ENCODE measurements at regions not wholly inside any gene's neighbourhood (a gene's known extent, or its start where the extent isn't known, plus 50 kb on each side); places are given as distances from the start of the nearest gene placed in this dataset.

DNA sequence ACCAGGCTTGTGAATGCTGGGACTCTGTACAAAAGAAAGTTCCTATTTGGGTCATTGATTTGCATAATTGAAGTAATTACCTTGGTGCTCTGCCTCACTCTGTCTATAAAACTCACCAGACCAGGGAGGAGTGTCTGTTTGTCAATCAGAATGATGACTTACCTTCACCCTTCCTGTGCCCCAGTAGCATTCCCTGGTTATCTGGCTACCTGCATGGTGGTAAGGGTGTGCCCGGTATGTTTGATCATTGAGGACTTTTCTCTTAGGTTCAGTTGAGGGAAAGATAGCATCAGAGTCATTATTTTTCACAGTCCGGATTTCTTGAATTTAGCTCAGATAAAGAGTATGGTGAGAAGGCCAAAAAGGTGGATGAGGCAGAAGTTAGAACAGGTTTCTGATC is 190.0 kb downstream of the BRINP2 start:
- in situ Hi-C loops (cut with HindIII; ENCODE audit: low sequenced_read_pairs), result no loop called here

DNA sequence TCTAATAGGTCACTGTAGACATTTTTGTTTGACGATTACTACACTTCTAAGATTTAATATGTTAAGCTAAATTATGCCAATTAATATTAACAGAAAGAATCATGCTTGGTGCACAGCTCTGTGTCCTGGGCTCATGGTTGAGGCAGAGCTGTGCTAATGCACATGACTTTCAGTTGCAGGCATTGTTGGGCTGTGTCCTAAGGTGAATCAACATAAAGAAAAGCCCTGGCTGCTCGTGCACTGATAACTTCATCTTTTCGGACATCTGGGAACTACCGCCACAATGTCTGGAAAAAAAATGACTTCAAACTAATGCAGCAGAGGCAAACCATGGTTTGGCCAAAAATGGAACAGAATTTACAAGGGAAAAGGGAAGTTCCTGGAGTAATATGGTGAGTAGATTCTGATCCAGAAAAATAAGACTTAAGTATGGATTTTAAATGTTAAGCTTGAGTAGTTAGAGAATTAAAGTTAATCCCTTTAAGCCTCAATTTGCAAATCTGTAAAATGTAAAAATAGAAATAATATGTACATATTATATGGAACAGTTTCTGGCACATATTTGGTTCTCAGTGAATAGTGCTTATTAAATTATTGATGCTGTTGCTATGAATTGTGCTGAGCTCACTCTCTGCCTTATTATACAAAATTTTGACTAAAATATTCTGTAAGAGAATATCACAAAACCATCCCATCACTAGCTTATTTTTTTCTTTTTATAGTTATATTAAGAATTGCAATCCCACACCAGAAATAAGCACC is 186.1 kb downstream of the BRINP2 start:
- in situ Hi-C loops (cut with HindIII; ENCODE audit: low sequenced_read_pairs), result no loop called here

DNA sequence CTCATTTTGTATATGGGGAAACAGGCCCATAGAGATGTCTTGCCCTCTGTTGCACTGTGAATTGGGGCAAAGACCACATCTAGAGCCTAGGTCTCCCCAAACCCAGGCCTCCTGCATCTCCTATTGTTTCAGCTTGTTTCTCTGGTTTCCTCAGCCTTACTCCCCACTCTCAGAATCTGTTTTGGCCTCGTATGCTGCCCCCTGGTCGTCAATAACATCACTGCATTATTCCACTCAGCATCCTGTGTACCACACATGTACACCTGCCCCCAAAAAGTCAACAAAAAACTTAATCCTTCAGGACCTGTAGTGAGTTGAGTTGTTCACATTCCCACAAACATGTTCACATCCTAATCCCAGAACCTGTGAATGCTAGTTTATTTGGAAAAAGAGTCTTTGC is 184.8 kb downstream of the BRINP2 start:
- in situ Hi-C loops (cut with HindIII; ENCODE audit: low sequenced_read_pairs), result no loop called here

DNA sequence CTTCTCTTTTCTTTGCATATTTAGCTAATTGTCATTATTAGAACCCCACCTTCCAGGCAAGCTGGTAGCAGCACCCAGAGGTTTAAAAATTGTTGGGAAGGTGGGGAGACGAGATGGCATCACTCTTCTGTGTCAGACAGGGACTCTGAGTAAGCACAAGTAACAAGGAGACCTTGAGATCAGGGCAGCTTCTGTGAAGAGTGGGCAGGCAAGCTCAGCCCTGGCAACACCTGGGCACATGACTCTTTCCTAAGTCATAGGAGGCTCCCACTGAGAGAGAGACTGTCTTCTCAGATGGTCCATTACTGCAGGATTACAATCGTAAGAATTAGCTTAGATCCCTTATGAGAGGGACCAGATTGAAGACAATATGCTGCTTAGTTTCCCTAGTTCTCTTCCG is 183.5 kb downstream of the BRINP2 start:
- in situ Hi-C loops (cut with HindIII; ENCODE audit: low sequenced_read_pairs), result no loop called here

DNA sequence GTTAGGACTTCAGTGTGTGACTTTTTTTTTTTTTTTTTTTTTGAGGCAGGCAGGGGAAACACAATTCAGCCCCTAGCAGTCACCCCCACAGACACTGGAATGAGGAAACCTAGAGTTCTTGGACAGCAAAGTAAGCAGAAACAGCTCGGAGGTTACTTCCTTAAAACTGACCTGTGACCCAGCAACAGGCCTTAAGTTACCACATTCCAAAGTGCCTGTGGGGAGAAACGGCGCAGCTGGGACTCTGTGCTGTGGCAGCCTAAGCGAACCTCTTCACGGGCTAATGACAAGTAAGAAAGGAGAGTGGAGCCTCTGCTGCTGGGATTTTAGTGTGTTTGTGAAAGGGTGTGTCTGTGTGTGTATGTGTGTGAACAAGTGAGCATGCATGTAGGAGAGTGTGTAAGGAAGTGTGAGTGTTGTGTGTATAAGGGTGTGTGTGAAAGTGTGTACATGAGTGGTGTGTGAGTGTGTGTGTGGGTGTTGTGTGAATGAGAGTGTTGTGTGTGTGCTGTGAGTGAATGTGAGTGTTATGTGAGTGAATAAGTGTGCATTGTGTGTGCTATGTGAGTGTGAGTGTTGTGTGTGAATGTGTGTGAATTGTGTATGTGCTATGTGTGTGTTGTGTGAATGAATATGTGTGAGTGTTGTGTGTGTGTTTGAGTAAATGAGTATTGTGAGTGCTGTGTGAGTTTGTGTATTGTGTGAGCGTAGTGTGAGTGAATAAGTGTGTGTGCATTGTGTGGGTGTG is 180.8 kb downstream of the BRINP2 start:
- in situ Hi-C loops (cut with HindIII; ENCODE audit: low sequenced_read_pairs), result no loop called here

DNA sequence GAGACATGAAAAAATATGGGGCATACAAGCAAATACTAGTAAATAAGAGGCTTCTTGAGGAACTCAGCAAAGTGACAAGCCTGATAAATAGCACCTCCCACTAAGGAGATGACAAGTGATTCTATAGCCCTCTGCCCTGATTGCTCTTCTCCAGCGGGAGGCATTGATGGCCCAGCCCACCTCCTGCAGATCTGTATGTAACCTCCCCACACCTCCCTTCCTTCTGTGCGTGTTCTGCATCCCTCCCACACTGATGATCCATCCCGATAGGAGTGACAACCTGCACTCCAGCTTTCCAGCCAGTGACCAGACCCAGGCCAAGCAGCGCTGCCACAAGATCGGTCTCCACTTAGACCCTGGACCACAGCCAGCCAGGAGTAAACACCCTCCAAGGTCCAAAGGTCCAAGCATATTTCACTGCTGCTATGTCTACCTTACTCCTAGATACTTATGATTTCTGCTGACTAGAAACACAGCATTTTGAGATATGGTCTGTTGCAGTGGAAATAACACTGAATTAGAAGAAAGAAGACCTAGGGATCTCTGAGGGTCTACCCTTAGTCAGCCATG is 176.1 kb downstream of the BRINP2 start:
- in situ Hi-C loops (cut with HindIII; ENCODE audit: low sequenced_read_pairs), result no loop called here

DNA sequence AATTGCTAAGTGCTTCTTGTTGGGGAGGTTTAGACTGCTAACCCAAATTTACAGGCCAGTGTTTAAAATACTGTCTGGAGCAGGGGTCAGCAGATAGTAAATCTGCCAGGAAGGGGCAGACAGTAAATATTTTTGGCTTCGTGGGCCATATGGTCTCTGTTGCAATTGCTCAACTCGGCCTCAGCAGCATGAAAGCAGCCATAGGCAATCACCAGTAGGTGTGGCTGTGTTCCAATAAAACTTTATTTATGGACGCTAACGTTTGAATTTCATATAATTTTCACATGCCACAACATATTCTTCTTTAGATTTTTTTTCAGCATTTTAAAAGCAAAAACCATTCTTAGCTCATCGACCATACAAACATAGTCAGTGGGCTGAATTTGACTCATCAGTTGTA is 172.7 kb downstream of the BRINP2 start:
- in situ Hi-C loops (cut with HindIII; ENCODE audit: low sequenced_read_pairs), result no loop called here

DNA sequence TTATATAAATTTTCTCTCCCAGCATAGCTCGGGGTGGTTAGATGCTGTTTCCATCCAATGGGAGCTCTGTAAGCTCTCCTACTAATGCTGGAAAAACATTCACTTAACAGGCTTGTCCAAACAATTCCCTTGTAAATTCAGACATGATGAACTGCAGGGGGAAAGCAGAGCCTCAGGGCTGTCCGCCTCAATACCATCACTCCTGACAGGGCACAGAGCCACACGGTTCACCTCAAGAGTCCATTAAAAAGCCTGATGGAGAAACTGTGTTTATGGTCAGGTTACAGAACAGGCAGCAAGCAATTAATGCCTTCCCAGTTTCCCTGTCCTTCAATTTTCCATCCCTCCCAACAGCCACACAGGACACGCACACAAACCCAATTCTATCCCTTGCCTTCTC is 171.0 kb downstream of the BRINP2 start:
- in situ Hi-C loops (cut with HindIII; ENCODE audit: low sequenced_read_pairs), result no loop called here

DNA sequence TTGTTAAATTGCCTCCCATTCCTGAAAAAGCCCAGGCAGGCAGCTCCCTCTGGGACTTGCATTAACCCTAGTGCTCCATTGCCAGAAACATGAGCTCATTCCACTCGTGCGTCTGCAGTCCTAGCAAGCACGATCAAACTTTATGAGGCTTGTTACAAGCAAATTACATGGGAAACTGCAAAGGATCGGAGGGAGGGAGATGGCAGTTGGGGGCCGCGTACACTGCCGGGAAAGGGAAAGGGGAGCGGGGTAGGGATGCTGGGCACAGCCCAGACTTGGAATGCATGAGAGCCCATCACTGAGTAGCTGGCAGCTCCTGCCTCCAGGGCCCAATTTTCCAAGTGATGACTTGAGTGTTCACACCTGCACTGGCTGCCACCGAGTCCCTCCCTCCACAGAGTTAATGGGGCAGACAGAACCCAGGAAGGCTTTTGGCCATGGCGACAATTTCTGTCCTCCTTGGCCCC is 169.9 kb downstream of the BRINP2 start:
- in situ Hi-C loops (cut with HindIII; ENCODE audit: low sequenced_read_pairs), result no loop called here

DNA sequence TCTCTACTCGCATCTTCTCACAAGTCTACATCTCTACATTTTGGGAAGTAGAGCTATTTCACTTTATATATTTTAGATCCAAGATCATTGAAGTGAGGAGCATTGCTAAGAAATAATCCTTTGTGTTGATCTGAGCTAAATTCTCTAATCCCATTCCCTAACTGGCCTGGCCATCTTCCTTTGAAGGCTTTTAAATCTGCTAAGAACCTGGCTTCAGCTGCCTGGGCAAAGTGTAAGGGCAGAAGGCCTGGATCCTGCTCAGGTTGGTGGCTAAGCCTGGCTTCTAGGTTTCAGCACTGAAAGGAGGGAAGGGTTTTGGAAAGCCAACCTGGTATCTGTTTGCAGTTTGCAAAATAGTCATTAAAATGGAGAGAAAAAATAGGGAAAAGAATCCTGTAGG is 167.6 kb downstream of the BRINP2 start:
- in situ Hi-C loops (cut with HindIII; ENCODE audit: low sequenced_read_pairs), result no loop called here

DNA sequence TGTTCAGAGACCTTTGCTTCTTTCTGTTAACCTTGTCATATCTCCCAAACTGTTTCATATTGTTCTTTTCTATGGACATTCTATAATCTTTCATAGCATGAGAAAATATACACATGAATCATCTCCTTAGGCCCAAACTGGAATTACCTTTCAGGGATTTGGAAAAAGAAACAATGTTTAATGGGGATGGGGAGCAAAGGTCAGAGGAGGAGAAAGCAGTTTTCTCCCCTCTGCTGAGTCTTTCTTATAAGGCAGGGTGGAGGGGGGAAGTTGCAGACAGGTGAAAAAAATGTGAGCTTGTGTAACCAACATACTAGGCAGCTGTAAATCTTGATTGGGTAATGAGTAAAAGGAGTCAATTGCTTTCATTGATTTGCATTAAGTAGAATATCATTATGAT is 164.1 kb downstream of the BRINP2 start:
- in situ Hi-C loops (cut with HindIII; ENCODE audit: low sequenced_read_pairs), result no loop called here

DNA sequence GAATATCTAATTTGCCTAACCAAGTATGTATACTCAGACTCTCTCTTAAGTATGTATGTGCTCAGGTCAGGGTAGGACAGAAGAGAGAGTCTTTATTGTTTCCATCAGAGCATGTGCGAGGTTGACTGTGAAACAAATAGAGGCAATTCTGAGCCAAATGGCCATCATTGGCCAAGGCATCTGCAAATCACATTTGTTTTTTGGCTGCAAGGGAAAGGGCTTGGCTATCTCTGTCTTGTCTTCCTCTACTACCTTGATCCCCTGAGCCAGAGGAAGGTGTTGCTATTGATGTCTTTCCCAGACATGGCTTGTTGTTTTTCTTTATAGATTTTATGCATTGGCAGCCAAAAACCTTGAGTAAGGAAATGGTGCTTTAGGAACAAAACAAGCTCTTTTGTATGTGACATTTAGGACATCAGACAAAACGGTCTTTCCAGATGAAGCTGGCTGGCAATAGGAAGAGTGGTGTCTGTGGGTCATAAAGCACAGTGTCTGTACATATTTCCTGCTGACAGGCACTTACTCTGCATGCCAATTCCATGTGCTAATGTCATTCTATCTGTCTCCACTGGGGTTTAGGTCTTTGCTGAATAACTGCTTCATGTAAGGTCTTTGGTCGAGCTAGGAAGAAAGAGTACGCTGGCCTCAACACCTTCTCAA is 163.3 kb downstream of the BRINP2 start:
- in situ Hi-C loops (cut with HindIII; ENCODE audit: low sequenced_read_pairs), result no loop called here

Data from endothelial cell of hepatic sinusoid (primary cell).